HepG2 (cell line): ENCODE measurements at regions not wholly inside any gene's neighbourhood (a gene's known extent, or its start where the extent isn't known, plus 50 kb on each side); places are given as distances from the start of the nearest gene placed in this dataset.

Experiments used
- E2F2 ChIP-seq: sonication (generic); formaldehyde crosslinking; IDR thresholded peaks from 2 replicates; pipeline ENCODE4 v1.4.0; 2020; ENCODE audit warnings: missing genetic modification reagents, borderline replicate concordance
- EED ChIP-seq: sonication (generic); formaldehyde crosslinking; IDR thresholded peaks from 2 replicates; pipeline ENCODE4 v1.5.0; 2020; ENCODE audit warnings: mild to moderate bottlenecking, missing genetic modification reagents
- GATAD1 ChIP-seq: IDR thresholded peaks from 2 replicates; pipeline ENCODE4 v1.6.1; 2016; ENCODE audit warnings: missing genetic modification reagents, missing compliant biosample characterization
- HMGXB3 ChIP-seq: sonication (generic); formaldehyde crosslinking; IDR thresholded peaks from 2 replicates; pipeline ENCODE4 v1.4.0; 2020; ENCODE audit warnings: missing genetic modification reagents, borderline replicate concordance
- JDP2 ChIP-seq: sonication (generic); formaldehyde crosslinking; IDR thresholded peaks from 2 replicates; pipeline ENCODE4 v1.8.1; 2022; ENCODE audit warnings: missing genetic modification reagents, borderline replicate concordance
- JUN ChIP-seq: sonication (generic); formaldehyde crosslinking; IDR thresholded peaks from 2 replicates; pipeline ENCODE4 v1.4.0; 2020; ENCODE audit warnings: mild to moderate bottlenecking, missing genetic modification reagents
- KDM2A ChIP-seq: sonication (generic); formaldehyde crosslinking; IDR thresholded peaks from 2 replicates; pipeline ENCODE4 v1.4.0; 2020; ENCODE audit warnings: low read depth, missing genetic modification reagents, borderline replicate concordance
- KLF16 ChIP-seq, 2 experiments: sonication (generic) in 1 of 2; formaldehyde crosslinking in 1 of 2; IDR thresholded peaks; 2 replicates each; pipeline versions ENCODE4 v1.6.1 to v1.8.0; 2016 to 2023; ENCODE audit warnings: missing genetic modification reagents in 2 of 2, missing compliant biosample characterization in 1 of 2
- MBD4 ChIP-seq: IDR thresholded peaks from 2 replicates; pipeline ENCODE4 v1.6.1; 2012; ENCODE audit warnings: low read length, inconsistent platforms, borderline replicate concordance
- NBN ChIP-seq: fragments of 450-650 bp; conservative IDR thresholded peaks from 2 replicates; pipeline ENCODE4 v1.6.1; 2017
- ZFP36L1 ChIP-seq: sonication (generic); formaldehyde crosslinking; IDR thresholded peaks from 2 replicates; pipeline ENCODE4 v1.8.0; 2022; ENCODE audit warnings: mild to moderate bottlenecking, missing genetic modification reagents, moderate library complexity
- ZMYM3 ChIP-seq: sonication (generic); formaldehyde crosslinking; IDR thresholded peaks from 2 replicates; pipeline ENCODE4 v1.5.1; 2020; ENCODE audit warnings: mild to moderate bottlenecking, missing genetic modification reagents
- ZNF282 ChIP-seq: fragments of 450-650 bp; IDR thresholded peaks from 2 replicates; pipeline ENCODE4 v1.6.1; 2018; ENCODE audit not compliant: partially characterized antibody
- ZNF30 ChIP-seq: sonication (generic); formaldehyde crosslinking; IDR thresholded peaks from 2 replicates; pipeline ENCODE4 v1.5.0; 2020; ENCODE audit warnings: mild to moderate bottlenecking, missing genetic modification reagents
- ZNF709 ChIP-seq: sonication (generic); formaldehyde crosslinking; IDR thresholded peaks from 2 replicates; pipeline ENCODE4 v1.5.0; 2020; ENCODE audit warnings: mild to moderate bottlenecking, missing genetic modification reagents
- ZNF720 ChIP-seq: sonication (generic); formaldehyde crosslinking; IDR thresholded peaks from 2 replicates; pipeline ENCODE4 v1.4.0; 2020; ENCODE audit warnings: missing genetic modification reagents
- TF ChIP-seq, protein P1 (sequence below), 2 experiments: sonication (generic) in 1 of 2; formaldehyde crosslinking in 1 of 2; IDR thresholded peaks; 2 replicates each; pipeline versions ENCODE4 v1.6.1 to v1.9.0; 2014 to 2022; ENCODE audit warnings: antibody characterized with exemption in 1 of 2, borderline replicate concordance in 1 of 2, inconsistent platforms in 1 of 2, low read depth in 1 of 2, missing genetic modification reagents in 1 of 2
- TF ChIP-seq, protein P2 (sequence below): sonication (generic); formaldehyde crosslinking; IDR thresholded peaks from 2 replicates; pipeline ENCODE4 v1.4.0; 2020; ENCODE audit warnings: missing genetic modification reagents

- TF ChIP-seq HMGXB3 (CRISPR knock-in tag) (peak; percentile 85; the same call in 1 of the 2 replicates), ZNF30 (CRISPR knock-in tag) (no peak), JDP2 (CRISPR knock-in tag) (no peak), E2F2 (no peak), MBD4 (no peak; the same call in 1 of the 2 replicates), KDM2A (CRISPR knock-in tag) (no peak), ZNF709 (CRISPR knock-in tag) (no peak), ZFP36L1 (CRISPR knock-in tag) (no peak; the same call in 1 of the 2 replicates), ZNF720 (CRISPR knock-in tag) (no peak), ZMYM3 (peak; percentile 82), JUN (CRISPR knock-in tag) (no peak), NBN (no peak), KLF16 (CRISPR knock-in tag; IDR thresholded peaks at IDR 0.05) (peak in 1 of 2 experiments; percentile 79; a peak in 1 of 4 replicates), GATAD1 (CRISPR knock-in tag) (peak; percentile 54), ZNF282 (no peak), EED (CRISPR knock-in tag) (no peak)
- TF ChIP-seq, protein P1, sequence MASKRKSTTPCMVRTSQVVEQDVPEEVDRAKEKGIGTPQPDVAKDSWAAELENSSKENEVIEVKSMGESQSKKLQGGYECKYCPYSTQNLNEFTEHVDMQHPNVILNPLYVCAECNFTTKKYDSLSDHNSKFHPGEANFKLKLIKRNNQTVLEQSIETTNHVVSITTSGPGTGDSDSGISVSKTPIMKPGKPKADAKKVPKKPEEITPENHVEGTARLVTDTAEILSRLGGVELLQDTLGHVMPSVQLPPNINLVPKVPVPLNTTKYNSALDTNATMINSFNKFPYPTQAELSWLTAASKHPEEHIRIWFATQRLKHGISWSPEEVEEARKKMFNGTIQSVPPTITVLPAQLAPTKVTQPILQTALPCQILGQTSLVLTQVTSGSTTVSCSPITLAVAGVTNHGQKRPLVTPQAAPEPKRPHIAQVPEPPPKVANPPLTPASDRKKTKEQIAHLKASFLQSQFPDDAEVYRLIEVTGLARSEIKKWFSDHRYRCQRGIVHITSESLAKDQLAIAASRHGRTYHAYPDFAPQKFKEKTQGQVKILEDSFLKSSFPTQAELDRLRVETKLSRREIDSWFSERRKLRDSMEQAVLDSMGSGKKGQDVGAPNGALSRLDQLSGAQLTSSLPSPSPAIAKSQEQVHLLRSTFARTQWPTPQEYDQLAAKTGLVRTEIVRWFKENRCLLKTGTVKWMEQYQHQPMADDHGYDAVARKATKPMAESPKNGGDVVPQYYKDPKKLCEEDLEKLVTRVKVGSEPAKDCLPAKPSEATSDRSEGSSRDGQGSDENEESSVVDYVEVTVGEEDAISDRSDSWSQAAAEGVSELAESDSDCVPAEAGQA (IDR thresholded peaks at IDR 0.05; ENCODE audit: low read depth) = 0 out of 2 replicates have a peak, but pooled peaks have one; percentile 58
- TF ChIP-seq, protein P1 (CRISPR knock-in tag; IDR thresholded peaks at IDR 0.05; ENCODE audit: borderline replicate concordance) = no peak
- TF ChIP-seq, protein P2, sequence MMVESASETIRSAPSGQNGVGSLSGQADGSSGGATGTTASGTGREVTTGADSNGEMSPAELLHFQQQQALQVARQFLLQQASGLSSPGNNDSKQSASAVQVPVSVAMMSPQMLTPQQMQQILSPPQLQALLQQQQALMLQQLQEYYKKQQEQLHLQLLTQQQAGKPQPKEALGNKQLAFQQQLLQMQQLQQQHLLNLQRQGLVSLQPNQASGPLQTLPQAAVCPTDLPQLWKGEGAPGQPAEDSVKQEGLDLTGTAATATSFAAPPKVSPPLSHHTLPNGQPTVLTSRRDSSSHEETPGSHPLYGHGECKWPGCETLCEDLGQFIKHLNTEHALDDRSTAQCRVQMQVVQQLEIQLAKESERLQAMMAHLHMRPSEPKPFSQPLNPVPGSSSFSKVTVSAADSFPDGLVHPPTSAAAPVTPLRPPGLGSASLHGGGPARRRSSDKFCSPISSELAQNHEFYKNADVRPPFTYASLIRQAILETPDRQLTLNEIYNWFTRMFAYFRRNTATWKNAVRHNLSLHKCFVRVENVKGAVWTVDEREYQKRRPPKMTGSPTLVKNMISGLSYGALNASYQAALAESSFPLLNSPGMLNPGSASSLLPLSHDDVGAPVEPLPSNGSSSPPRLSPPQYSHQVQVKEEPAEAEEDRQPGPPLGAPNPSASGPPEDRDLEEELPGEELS = peak; percentile 99
Observed at GRCh38 chr4:3354455-3354811, 61.6 kb downstream of the RGS12 start (continued).
